ENCODE measurements at regions not wholly inside any gene's neighbourhood (a gene's known extent, or its start where the extent isn't known, plus 50 kb on each side); places are given as distances from the start of the nearest gene placed in this dataset.

DNA sequence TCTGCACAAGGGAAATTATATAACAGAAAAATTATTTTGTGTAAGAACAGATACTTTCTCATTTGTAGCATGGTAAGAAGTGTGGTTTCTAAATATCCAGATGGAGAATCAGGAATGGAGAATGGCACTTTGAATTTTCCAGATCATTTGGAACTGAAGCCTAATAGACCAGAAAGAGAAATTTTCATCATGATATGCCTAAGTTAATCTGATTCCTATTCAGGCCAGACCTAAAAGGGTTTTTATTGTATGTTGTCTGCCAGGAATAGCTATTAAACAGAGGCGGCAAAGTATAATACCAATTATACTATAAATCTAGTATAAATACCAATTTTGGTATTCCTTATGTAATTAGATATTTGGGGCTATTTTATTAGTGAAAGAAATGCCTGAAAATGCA lies 382.7 kb upstream of the FAR2 start:
- ATAC-seq (no peak), DNase-seq (no peak)
- 93 to 97% methylated on average over 1 of the region's 1 CpG for WGBS, 2 donors
- Histone ChIP-seq H3K36me3 (replicated peaks in 1 of 2; ENCODE audit: insufficient read depth in 1 of 2, low read depth in 2 of 2) (no peaks in the 10 kb centered on the region), H3K4me3 (no peak overlapping the region), H3K4me1 (no peaks in the 10 kb centered on the region), H3K27me3 (no peaks in the 10 kb centered on the region), H3K27ac (no peak overlapping the region), H3K9me3 (no peaks in the 10 kb centered on the region)
- intact Hi-C loops (cut with DNase I): no loop called here
- TF ChIP-seq POLR2A (IDR thresholded peaks at IDR 0.05) (no peak), CTCF (IDR thresholded peaks at IDR 0.05) (no peak)

- H3K4me3 ChIP-seq: no peak overlapping the region
- no peaks in the 10 kb centered on the region for H3K36me3 ChIP-seq (replicated peaks in 1 of 2; ENCODE audit: insufficient read depth in 1 of 2, low read depth in 2 of 2)
- H3K27me3 ChIP-seq: no peaks in the 10 kb centered on the region
- intact Hi-C loops (cut with DNase I): no loop called here
- H3K4me1 ChIP-seq: no peaks in the 10 kb centered on the region
- DNase-seq: no peak
- no peaks in the 10 kb centered on the region for H3K9me3 ChIP-seq
- TF ChIP-seq POLR2A (IDR thresholded peaks at IDR 0.05): no peak
- TF ChIP-seq CTCF (IDR thresholded peaks at IDR 0.05): no peak
- H3K27ac ChIP-seq: no peak overlapping the region
- 46 to 67% methylated on average over 1 of the region's 1 CpG for WGBS, 2 donors
- no peak for ATAC-seq
Observed at GRCh38 chr12:28767836-28768348, 381.2 kb upstream of the FAR2 start.

DNA sequence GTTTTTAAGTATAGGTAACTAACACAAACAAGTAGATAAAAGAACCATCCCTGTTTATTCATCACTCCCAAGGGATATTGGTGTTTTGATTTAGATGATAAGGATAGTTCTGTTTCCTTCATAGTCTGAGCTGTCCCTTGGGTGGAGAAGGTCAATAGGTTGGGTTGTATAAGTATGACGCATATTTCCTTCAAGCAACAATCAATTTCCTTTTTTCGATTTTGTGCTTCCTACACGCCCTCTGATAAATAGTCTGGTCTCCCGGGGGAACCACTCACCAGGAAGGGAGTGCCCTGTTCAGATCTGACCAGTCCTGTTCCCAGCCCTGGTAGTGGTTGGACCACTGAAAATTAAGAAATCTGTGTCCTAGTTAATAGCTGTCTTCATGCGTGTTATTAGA lies 378.8 kb upstream of the FAR2 start:
- TF ChIP-seq POLR2A (IDR thresholded peaks at IDR 0.05): no peak
- no peaks in the 10 kb centered on the region for H3K9me3 ChIP-seq
- DNase-seq: no peak
- no peak for ATAC-seq
- no peaks in the 10 kb centered on the region for H3K36me3 ChIP-seq (replicated peaks in 1 of 2; ENCODE audit: insufficient read depth in 1 of 2, low read depth in 2 of 2)
- H3K27ac ChIP-seq: no peak overlapping the region
- intact Hi-C loops (cut with DNase I): loop anchor here (2.0 kb wide), 1 partner anchor 22 kb away; no protein-coding TSS in a partner anchor
- H3K4me1 ChIP-seq: no peaks in the 10 kb centered on the region
- no peaks in the 10 kb centered on the region for H3K27me3 ChIP-seq
- 60 to 63% methylated on average over 5 of the region's 5 CpGs for WGBS, 2 donors
- H3K4me3 ChIP-seq: no peak overlapping the region

- H3K4me3 ChIP-seq: no peak overlapping the region
- TF ChIP-seq POLR2A (IDR thresholded peaks at IDR 0.05): no peak
- TF ChIP-seq CTCF (IDR thresholded peaks at IDR 0.05): no peak
- WGBS, 2 donors: 35 to 39% methylated on average over 4 of the region's 4 CpGs
Observed at GRCh38 chr12:28771968-28772367, 377.1 kb upstream of the FAR2 start.

GRCh38 chr12:28775556-28775955 lies 373.5 kb upstream of the FAR2 start:
- DNase-seq (no peak), ATAC-seq (no peak)
- TF ChIP-seq CTCF (IDR thresholded peaks at IDR 0.05) (no peak), POLR2A (IDR thresholded peaks at IDR 0.05) (no peak)
- no peaks in the 10 kb centered on the region for H3K27me3 ChIP-seq
- no peaks in the 10 kb centered on the region for H3K36me3 ChIP-seq (replicated peaks in 1 of 2; ENCODE audit: insufficient read depth in 1 of 2, low read depth in 2 of 2)
- 90% methylated on average over 4 of the region's 4 CpGs for whole genome bisulfite sequencing, 2 donors
- intact Hi-C loops (cut with DNase I): no loop called here
- H3K4me1 ChIP-seq: no peaks in the 10 kb centered on the region
- H3K9me3 ChIP-seq: no peaks in the 10 kb centered on the region
- no peak overlapping the region for H3K4me3 ChIP-seq
- no peak overlapping the region for H3K27ac ChIP-seq

More at GRCh38 chr12:28771968-28772367, 377.1 kb upstream of the FAR2 start:
- no peaks in the 10 kb centered on the region for H3K4me1 ChIP-seq
- no peaks in the 10 kb centered on the region for H3K27me3 ChIP-seq
- DNase-seq (no peak), ATAC-seq (peak; percentile 48)
- no peak overlapping the region for H3K27ac ChIP-seq
- H3K36me3 ChIP-seq (replicated peaks in 1 of 2; ENCODE audit: insufficient read depth in 1 of 2, low read depth in 2 of 2): no peaks in the 10 kb centered on the region
- intact Hi-C loops (cut with DNase I): loop anchor here (2.0 kb wide), 1 partner anchor 21 kb away; no protein-coding TSS in a partner anchor
- H3K9me3 ChIP-seq: no peaks in the 10 kb centered on the region
